Neural cell (in vitro differentiated cells): ENCODE measurements at regions not wholly inside any gene's neighbourhood (a gene's known extent, or its start where the extent isn't known, plus 50 kb on each side); places are given as distances from the start of the nearest gene placed in this dataset.

ENCODE experiments used
- H2AFZ ChIP-seq: fragments of 200-600, 300-800 bp; sonication (generic), shearing (Covaris generic); 2 replicates; pipeline ENCODE4 v1.6.0; 2014; ENCODE audit warnings: low read depth, mild to moderate bottlenecking, antibody characterized with exemption, low read length, moderate library complexity
- H3F3A ChIP-seq: fragments of 200-600 bp; shearing (Covaris generic); 2 replicates; pipeline ENCODE4 v1.6.1; 2016; ENCODE audit warnings: mild to moderate bottlenecking, moderate library complexity, mixed read lengths, antibody characterized with exemption, low read length; ENCODE audit not compliant: insufficient read depth, poor library complexity, severe bottlenecking
- H3K27ac ChIP-seq: fragments of 200-600, 300-800 bp; sonication (generic), shearing (Covaris generic); 2 replicates; pipeline ENCODE4 v1.5.1; 2014; ENCODE audit warnings: mild to moderate bottlenecking, low read length, moderate library complexity
- H3K27me3 ChIP-seq: fragments of 300-800, 200-600 bp; sonication (generic), shearing (Covaris generic); 2 replicates; pipeline ENCODE4 v1.6.0; 2014; ENCODE audit warnings: mild to moderate bottlenecking, low read depth, low read length, moderate library complexity; ENCODE audit not compliant: insufficient read depth
- H3K36me3 ChIP-seq: fragments of 300-800, 200-600 bp; sonication (generic), shearing (Covaris generic); 2 replicates; pipeline ENCODE4 v1.5.1; 2014; ENCODE audit warnings: mild to moderate bottlenecking, antibody characterized with exemption, low read length, moderate library complexity; ENCODE audit not compliant: insufficient read depth
- H3K4me2 ChIP-seq: fragments of 300-800, 200-600 bp; sonication (generic), shearing (Covaris generic); 2 replicates; pipeline ENCODE4 v1.6.0; 2014; ENCODE audit warnings: mild to moderate bottlenecking, low read length
- H3K4me3 ChIP-seq: fragments of 300-800, 200-600 bp; sonication (generic), shearing (Covaris generic); 2 replicates; pipeline ENCODE4 v1.5.1; 2014; ENCODE audit warnings: mild to moderate bottlenecking, low read length, moderate library complexity
- H3K79me2 ChIP-seq: fragments of 200-600 bp; shearing (Covaris generic); replicated peaks from 2 replicates; pipeline ENCODE4 v1.6.0; 2014; ENCODE audit warnings: mild to moderate bottlenecking, low read length, moderate library complexity; ENCODE audit not compliant: insufficient read depth
- H3K9ac ChIP-seq: fragments of 300-800, 200-600 bp; sonication (generic), shearing (Covaris generic); 2 replicates; pipeline ENCODE4 v1.6.1; 2016; ENCODE audit warnings: mild to moderate bottlenecking, low read length, mixed read lengths
- H3K9me2 ChIP-seq: fragments of 200-600 bp; shearing (Covaris generic); 2 replicates; pipeline ENCODE4 v1.6.1; 2016; ENCODE audit warnings: mild to moderate bottlenecking, low read length, mixed read lengths; ENCODE audit not compliant: insufficient read depth
- H3K9me3 ChIP-seq: fragments of 200-600, 300-800 bp; sonication (generic), shearing (Covaris generic); 2 replicates; pipeline ENCODE4 v1.6.1; 2016; ENCODE audit warnings: mild to moderate bottlenecking, mixed run types, low read length, moderate library complexity, mixed read lengths
- H4K20me1 ChIP-seq: fragments of 200-600 bp; shearing (Covaris generic); 2 replicates; pipeline ENCODE4 v1.6.1; 2016; ENCODE audit warnings: mild to moderate bottlenecking, mixed run types; ENCODE audit not compliant: insufficient read depth
- EP300 ChIP-seq: fragments of 450-650 bp; conservative IDR thresholded peaks from 2 replicates; pipeline ENCODE4 v1.6.1; 2014; ENCODE audit warnings: antibody characterized with exemption, mild to moderate bottlenecking, moderate library complexity; ENCODE audit not compliant: poor library complexity, severe bottlenecking
- EZH2 ChIP-seq: fragments of 200-600, 300-800 bp; shearing (Covaris generic), sonication (generic); IDR thresholded peaks from 2 replicates; pipeline ENCODE4 v1.6.1; 2014; ENCODE audit warnings: antibody characterized with exemption, low read length, borderline replicate concordance, mild to moderate bottlenecking; ENCODE audit not compliant: insufficient read depth, poor library complexity, severe bottlenecking
- MXI1 ChIP-seq: fragments of 450-650 bp; conservative IDR thresholded peaks from 2 replicates; pipeline ENCODE4 v1.6.1; 2014; ENCODE audit warnings: antibody characterized with exemption, mild to moderate bottlenecking; ENCODE audit not compliant: poor library complexity, severe bottlenecking
- POLR2AphosphoS5 ChIP-seq: IDR thresholded peaks from 2 replicates; pipeline ENCODE4 v1.6.1; 2012
- RAD21 ChIP-seq: fragments of 450-650 bp; conservative IDR thresholded peaks from 2 replicates; pipeline ENCODE4 v1.6.1; 2014; ENCODE audit warnings: antibody characterized with exemption, mild to moderate bottlenecking, moderate library complexity
- SMC3 ChIP-seq: fragments of 450-650 bp; conservative IDR thresholded peaks from 2 replicates; pipeline ENCODE4 v1.6.1; 2014; ENCODE audit warnings: antibody characterized with exemption, mild to moderate bottlenecking, moderate library complexity; ENCODE audit not compliant: poor library complexity
- TAF1 ChIP-seq: IDR thresholded peaks from 2 replicates; pipeline ENCODE4 v1.6.1; 2012; ENCODE audit warnings: low read depth
- TF ChIP-seq, protein P1 (sequence below): fragments of 450-650 bp; IDR thresholded peaks from 2 replicates; pipeline ENCODE4 v1.5.1; 2014; ENCODE audit warnings: antibody characterized with exemption, mild to moderate bottlenecking, moderate library complexity; ENCODE audit not compliant: poor library complexity, severe bottlenecking
- TF ChIP-seq, protein P2 (sequence below): IDR thresholded peaks from 2 replicates; pipeline ENCODE4 v1.6.1; 2012; ENCODE audit warnings: borderline replicate concordance

DNA sequence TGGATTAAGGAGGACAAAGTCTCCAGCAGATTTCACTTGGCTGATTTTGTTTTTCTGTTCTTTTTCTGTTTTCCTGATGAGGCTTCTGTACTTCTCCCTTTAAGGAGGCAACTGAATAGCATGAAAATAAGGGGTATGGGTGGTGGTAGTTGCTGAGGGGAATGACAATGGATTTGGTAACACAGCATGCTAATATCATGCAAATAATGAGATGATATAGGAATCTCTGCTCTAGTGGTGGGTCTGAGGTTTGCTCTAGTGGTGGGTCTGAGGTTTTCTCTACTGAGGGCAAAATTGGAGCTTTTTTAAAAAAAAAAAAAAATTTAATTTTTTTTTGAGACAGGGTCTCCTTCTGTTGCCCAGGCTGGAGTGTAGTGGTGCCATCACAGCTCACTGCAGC, 139.7 kb downstream of the C9orf152 start:
- H3F3A ChIP-seq = no peaks in the 10 kb centered on the region
- H3K36me3 ChIP-seq = no peaks in the 10 kb centered on the region
- H3K9me2 ChIP-seq = no peaks in the 10 kb centered on the region
- no peaks in the 10 kb centered on the region for H3K79me2 ChIP-seq
- H3K9me3 ChIP-seq = no peaks in the 10 kb centered on the region
- H3K4me3 ChIP-seq = no peak overlapping the region
- H3K4me2 ChIP-seq = no peak overlapping the region
- no peak overlapping the region for H2AFZ ChIP-seq
- H3K27me3 ChIP-seq = no peaks in the 10 kb centered on the region
- H3K9ac ChIP-seq = no peak overlapping the region
- H4K20me1 ChIP-seq = no peaks in the 10 kb centered on the region
- H3K27ac ChIP-seq = no peak overlapping the region
- TF ChIP-seq, protein P1, sequence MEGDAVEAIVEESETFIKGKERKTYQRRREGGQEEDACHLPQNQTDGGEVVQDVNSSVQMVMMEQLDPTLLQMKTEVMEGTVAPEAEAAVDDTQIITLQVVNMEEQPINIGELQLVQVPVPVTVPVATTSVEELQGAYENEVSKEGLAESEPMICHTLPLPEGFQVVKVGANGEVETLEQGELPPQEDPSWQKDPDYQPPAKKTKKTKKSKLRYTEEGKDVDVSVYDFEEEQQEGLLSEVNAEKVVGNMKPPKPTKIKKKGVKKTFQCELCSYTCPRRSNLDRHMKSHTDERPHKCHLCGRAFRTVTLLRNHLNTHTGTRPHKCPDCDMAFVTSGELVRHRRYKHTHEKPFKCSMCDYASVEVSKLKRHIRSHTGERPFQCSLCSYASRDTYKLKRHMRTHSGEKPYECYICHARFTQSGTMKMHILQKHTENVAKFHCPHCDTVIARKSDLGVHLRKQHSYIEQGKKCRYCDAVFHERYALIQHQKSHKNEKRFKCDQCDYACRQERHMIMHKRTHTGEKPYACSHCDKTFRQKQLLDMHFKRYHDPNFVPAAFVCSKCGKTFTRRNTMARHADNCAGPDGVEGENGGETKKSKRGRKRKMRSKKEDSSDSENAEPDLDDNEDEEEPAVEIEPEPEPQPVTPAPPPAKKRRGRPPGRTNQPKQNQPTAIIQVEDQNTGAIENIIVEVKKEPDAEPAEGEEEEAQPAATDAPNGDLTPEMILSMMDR = no peak
- TF ChIP-seq EZH2 (no peak), TAF1 (no peak), RAD21 (no peak), EP300 (no peak), POLR2AphosphoS5 (no peak), MXI1 (no peak), SMC3 (no peak)
- TF ChIP-seq, protein P2, sequence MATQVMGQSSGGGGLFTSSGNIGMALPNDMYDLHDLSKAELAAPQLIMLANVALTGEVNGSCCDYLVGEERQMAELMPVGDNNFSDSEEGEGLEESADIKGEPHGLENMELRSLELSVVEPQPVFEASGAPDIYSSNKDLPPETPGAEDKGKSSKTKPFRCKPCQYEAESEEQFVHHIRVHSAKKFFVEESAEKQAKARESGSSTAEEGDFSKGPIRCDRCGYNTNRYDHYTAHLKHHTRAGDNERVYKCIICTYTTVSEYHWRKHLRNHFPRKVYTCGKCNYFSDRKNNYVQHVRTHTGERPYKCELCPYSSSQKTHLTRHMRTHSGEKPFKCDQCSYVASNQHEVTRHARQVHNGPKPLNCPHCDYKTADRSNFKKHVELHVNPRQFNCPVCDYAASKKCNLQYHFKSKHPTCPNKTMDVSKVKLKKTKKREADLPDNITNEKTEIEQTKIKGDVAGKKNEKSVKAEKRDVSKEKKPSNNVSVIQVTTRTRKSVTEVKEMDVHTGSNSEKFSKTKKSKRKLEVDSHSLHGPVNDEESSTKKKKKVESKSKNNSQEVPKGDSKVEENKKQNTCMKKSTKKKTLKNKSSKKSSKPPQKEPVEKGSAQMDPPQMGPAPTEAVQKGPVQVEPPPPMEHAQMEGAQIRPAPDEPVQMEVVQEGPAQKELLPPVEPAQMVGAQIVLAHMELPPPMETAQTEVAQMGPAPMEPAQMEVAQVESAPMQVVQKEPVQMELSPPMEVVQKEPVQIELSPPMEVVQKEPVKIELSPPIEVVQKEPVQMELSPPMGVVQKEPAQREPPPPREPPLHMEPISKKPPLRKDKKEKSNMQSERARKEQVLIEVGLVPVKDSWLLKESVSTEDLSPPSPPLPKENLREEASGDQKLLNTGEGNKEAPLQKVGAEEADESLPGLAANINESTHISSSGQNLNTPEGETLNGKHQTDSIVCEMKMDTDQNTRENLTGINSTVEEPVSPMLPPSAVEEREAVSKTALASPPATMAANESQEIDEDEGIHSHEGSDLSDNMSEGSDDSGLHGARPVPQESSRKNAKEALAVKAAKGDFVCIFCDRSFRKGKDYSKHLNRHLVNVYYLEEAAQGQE = no peak

GRCh38 chr9:110069326-110070248, 138.4 kb downstream of the C9orf152 start:
- no peak overlapping the region for H3K4me3 ChIP-seq
- no peak overlapping the region for H3K4me2 ChIP-seq
- H2AFZ ChIP-seq = no peak overlapping the region
- no peaks in the 10 kb centered on the region for H4K20me1 ChIP-seq
- no peak overlapping the region for H3K9ac ChIP-seq
- no peaks in the 10 kb centered on the region for H3F3A ChIP-seq
- H3K27me3 ChIP-seq = no peaks in the 10 kb centered on the region
- no peaks in the 10 kb centered on the region for H3K9me3 ChIP-seq
- no peaks in the 10 kb centered on the region for H3K9me2 ChIP-seq
- TF ChIP-seq, protein P2 = no peak
- TF ChIP-seq MXI1 = no peak
- TF ChIP-seq, protein P1 = no peak
- TF ChIP-seq POLR2AphosphoS5 = no peak
- no peaks in the 10 kb centered on the region for H3K79me2 ChIP-seq
- no peaks in the 10 kb centered on the region for H3K36me3 ChIP-seq
- no peak overlapping the region for H3K27ac ChIP-seq
